H54 (cell line): ENCODE measurements at regions not wholly inside any gene's neighbourhood (a gene's known extent, or its start where the extent isn't known, plus 50 kb on each side); places are given as distances from the start of the nearest gene placed in this dataset.

Experiments used
- DNase-seq: peaks from one replicate; pipeline ENCODE4 v3.0.0; 2011; ENCODE audit warnings: low spot score, mixed read lengths; ENCODE audit not compliant: insufficient read length
- FAIRE-seq: peaks from 3 replicates; lab custom pipeline; 2011; peaks lifted over from hg19 to GRCh38; lab: Jason Lieb, UNC
- POLR2A ChIP-seq: IDR thresholded peaks from 2 replicates; pipeline ENCODE4 v1.6.1; 2011; ENCODE audit warnings: low read depth, mild to moderate bottlenecking, low read length

DNA sequence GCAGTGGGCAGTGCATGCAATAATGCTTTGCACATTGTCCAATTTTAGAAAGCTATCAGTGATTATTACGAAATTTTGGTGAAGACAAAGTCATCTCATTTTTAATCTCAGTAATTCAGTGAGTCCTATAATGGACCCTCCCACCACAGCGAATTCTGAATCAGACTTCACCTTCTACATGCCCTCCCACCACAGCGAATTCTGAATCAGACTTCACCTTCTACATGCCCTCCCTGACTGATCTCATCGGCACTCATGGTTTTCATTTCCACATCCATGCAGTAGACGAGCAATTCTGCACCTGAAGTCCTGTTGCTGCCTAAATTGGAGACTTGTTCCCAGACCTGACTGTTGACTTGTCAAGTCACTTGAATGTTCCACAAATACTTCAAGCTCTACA is 522.3 kb downstream of the EIPR1 start:
- FAIRE-seq: no peak
- DNase-seq: no peak
- no peak for TF ChIP-seq POLR2A

- no peak for TF ChIP-seq POLR2A
- FAIRE-seq (no peak), DNase-seq (no peak)
These were observed 522.3 kb upstream of the MYT1L start for GRCh38 chr2:2853346-2853745.

GRCh38 chr2:2851806-2852777 is 521.0 kb upstream of the MYT1L start:
- no peak for FAIRE-seq
- DNase-seq: no peak
- no peak for TF ChIP-seq POLR2A

DNA sequence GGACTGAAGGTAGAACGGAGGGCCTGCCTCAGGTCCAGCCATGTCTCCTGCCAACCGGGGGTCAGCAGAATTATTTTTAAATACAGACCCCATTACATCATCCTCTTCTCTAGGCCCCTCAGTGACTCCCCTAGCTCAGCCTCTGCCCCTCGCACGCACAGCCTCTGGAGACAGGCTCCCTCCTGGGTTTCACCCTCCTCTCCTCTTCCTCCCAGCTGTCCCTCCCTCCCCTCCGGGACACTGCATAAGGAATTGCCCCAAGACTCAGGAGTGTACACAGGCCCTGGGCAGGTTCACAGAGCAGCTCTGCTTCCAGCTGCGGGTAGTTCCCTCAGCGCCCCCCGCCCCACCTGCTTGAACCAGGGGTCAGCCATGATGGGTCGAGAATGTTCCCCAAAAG is 520.2 kb upstream of the MYT1L start:
- FAIRE-seq (no peak), DNase-seq (no peak)
- no peak for TF ChIP-seq POLR2A

- DNase-seq (no peak), FAIRE-seq (no peak)
- TF ChIP-seq POLR2A: no peak
These were observed 519.8 kb upstream of the MYT1L start for GRCh38 chr2:2850859-2851258.

DNA sequence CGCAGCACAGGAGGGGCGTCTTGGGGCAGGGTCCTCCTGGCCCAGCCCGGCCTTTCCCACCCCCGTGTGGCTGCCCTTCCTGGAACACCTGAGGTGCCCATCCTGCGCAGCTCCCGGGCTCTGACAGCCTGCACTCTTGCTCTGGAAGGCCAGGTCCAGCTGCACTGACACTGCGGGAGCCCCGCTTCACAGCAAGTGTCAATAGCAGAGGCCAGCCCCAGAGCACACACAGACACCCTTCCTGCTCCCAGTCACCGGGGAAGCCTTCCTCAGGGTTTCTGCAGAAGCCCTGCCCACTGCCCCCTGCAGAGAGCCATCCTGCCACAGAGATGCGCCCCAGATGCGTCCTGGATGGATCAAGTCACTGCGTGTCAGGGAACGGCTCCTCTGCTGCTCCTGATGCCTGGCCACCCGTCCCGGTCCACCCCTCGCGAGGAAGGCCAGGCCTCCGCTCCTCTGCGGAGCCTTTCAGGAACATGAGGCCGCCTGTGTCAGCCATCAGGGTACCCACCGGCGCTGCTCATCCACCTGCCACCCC is 519.2 kb upstream of the MYT1L start:
- FAIRE-seq (no peak), DNase-seq (no peak)
- no peak for TF ChIP-seq POLR2A

- DNase-seq (no peak), FAIRE-seq (no peak)
- no peak for TF ChIP-seq POLR2A
These were observed 518.6 kb upstream of the MYT1L start for GRCh38 chr2:2849464-2850217.

DNA sequence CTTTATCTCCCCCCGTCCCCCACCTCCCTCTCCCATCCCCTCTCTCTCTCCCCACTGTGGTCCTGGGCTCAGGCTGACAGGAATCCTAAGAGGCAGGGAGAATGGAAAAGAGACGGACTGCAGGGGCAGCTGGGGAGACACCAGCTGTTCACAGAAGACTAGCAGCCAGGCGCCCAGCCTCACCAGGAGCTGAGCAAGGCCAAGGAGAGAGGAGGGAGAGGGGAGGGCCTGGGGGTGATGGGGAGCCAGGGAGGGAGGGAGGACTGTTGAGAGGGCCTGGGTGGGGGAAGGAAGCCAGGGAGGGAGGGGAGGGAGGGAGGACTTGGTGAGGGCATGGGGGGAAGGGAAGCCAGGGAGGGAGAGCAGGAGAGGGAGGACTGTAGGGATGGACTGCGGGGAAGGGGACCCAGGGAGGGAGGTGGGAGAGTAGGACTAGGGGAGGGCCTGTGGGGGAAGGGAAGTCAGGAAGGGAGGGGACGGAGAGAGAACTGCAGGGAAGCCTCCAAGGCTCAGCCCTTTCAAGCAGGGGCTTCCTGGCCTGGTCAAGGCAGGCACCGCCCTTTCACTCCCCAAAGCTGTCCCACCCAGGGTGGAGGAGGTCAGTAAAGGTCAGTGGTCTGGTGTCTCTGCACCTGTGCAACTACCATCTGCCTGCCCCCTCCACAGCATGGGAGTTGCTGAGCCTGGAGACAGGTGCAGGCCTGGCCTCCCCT is 517.7 kb upstream of the MYT1L start:
- FAIRE-seq (no peak), DNase-seq (no peak)
- no peak for TF ChIP-seq POLR2A

GRCh38 chr2:2848198-2848597 is 517.1 kb upstream of the MYT1L start:
- TF ChIP-seq POLR2A: no peak
- FAIRE-seq (no peak), DNase-seq (no peak)

- DNase-seq (no peak), FAIRE-seq (no peak)
- TF ChIP-seq POLR2A: no peak
These were observed 516.2 kb upstream of the MYT1L start for GRCh38 chr2:2847209-2847676.

GRCh38 chr2:2846332-2847208 is 515.5 kb upstream of the MYT1L start:
- no peak for TF ChIP-seq POLR2A
- FAIRE-seq (no peak), DNase-seq (no peak)

GRCh38 chr2:2845806-2846315 is 514.8 kb upstream of the MYT1L start:
- FAIRE-seq (no peak), DNase-seq (no peak)
- no peak for TF ChIP-seq POLR2A
